Activated CD4-positive, alpha-beta T cell treated with anti-CD3 and anti-CD28 coated beads, Interleukin-2, amount 50 U/mL, for 16 hours (primary cell): ENCODE measurements at regions not wholly inside any gene's neighbourhood (a gene's known extent, or its start where the extent isn't known, plus 50 kb on each side); places are given as distances from the start of the nearest gene placed in this dataset.
"Not testable (repeated sequence)": the region's sequence is repeated elsewhere in the genome, so short reads cannot be mapped to it uniquely, and the experiment has no call there.

Experiments
- DNase-seq: peaks from one replicate; pipeline ENCODE4 v3.0.0-alpha.2; 2020

GRCh38 chr5:71771191-71771590, 52.1 kb downstream of the CARTPT start:
- DNase-seq: no peak

GRCh38 chr5:71778678-71779276, 59.7 kb downstream of the CARTPT start:
- DNase-seq: no peak

GRCh38 chr5:71780597-71780996, 61.5 kb downstream of the CARTPT start:
- no peak for DNase-seq

- no peak for DNase-seq
These were observed 63.3 kb downstream of the CARTPT start for GRCh38 chr5:71782393-71782770.

- DNase-seq: peak; percentile 54
These were observed 64.0 kb downstream of the CARTPT start for GRCh38 chr5:71782771-71783770.

GRCh38 chr5:71783891-71784290, 64.8 kb downstream of the CARTPT start:
- no peak for DNase-seq

- DNase-seq: no peak
These were observed 67.4 kb downstream of the CARTPT start for GRCh38 chr5:71786337-71787055.

- DNase-seq: no peak
These were observed 69.7 kb downstream of the CARTPT start for GRCh38 chr5:71788794-71789193.

- DNase-seq: no peak
These were observed 70.7 kb downstream of the CARTPT start for GRCh38 chr5:71789746-71790145.

- DNase-seq: no peak
These were observed 71.4 kb downstream of the CARTPT start for GRCh38 chr5:71790433-71790832.

- DNase-seq: not testable (repeated sequence)
These were observed 73.0 kb downstream of the CARTPT start for GRCh38 chr5:71792041-71792440.

GRCh38 chr5:71794061-71794695, 75.1 kb downstream of the CARTPT start:
- no peak for DNase-seq

- DNase-seq: no peak
These were observed 83.6 kb downstream of the CARTPT start for GRCh38 chr5:71802673-71803072.

GRCh38 chr5:71806711-71807110, 87.6 kb downstream of the CARTPT start:
- DNase-seq: no peak

- no peak for DNase-seq
These were observed 88.8 kb downstream of the CARTPT start for GRCh38 chr5:71807909-71808308.

- DNase-seq: no peak
These were observed 90.4 kb downstream of the CARTPT start for GRCh38 chr5:71809446-71809845.

GRCh38 chr5:71810023-71810422, 90.9 kb downstream of the CARTPT start:
- no peak for DNase-seq

GRCh38 chr5:71810471-71811195, 91.6 kb downstream of the CARTPT start:
- DNase-seq: no peak

GRCh38 chr5:71811779-71812178, 92.7 kb downstream of the CARTPT start:
- DNase-seq: no peak

- DNase-seq: no peak
These were observed 97.2 kb downstream of the CARTPT start for GRCh38 chr5:71816307-71816706.

- no peak for DNase-seq
These were observed 98.8 kb downstream of the CARTPT start for GRCh38 chr5:71817891-71818290.

- DNase-seq: no peak
These were observed 102.0 kb downstream of the CARTPT start for GRCh38 chr5:71821029-71821428.
